ENCODE measurements at regions not wholly inside any gene's neighbourhood (a gene's known extent, or its start where the extent isn't known, plus 50 kb on each side); places are given as distances from the start of the nearest gene placed in this dataset.

GRCh38 chr11:122230385-122230755 lies 114.4 kb upstream of the BLID start:
- no peak for DNase-seq (ENCODE audit: low spot score)

DNA sequence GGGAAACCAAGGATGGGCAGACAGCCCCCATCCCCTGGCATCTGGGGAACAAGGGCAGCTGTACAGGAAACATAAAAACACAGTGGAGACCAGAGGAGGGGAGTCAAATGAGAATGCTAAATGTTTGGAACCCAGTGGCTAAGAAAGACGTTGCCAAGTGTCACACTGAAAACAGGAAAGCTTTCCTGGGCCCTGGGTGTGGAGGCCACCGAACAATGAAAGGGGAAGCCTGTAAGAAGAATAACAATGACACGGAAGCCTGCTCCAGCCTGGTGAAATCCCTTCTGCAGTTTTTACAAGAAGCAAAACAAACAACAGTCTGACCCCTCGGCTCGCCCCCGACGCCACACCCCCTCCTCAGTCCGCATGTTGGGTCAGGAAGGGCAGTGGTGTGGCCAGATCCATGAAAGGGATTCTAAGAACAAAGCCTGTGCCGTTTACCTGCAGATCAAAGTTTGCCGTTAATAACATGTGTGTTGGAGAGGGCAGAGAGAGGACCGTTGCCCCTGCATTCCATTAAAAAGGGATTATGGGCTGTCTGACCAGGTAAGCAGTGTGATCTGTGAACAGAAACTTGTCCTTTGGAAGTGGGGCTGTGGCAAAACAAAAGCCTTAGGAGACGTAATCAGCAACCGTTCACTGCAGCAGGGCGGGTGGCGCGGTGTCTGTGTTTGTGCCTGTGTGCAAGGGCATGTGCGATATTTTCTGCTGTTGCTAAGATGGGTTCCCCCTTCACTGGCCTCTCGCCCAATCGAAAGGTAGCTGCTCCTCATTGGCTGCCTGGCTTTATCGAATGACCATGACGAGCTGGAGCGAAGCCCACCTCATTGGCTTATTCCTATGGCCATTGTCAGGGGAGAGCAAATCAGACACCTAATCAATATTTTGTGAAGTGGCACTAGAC lies 113.7 kb upstream of the BLID start:
- DNase-seq (ENCODE audit: low spot score): no peak

GRCh38 chr11:122229078-122229477 lies 113.1 kb upstream of the BLID start:
- peak; percentile 14 for DNase-seq (ENCODE audit: low spot score)

DNA sequence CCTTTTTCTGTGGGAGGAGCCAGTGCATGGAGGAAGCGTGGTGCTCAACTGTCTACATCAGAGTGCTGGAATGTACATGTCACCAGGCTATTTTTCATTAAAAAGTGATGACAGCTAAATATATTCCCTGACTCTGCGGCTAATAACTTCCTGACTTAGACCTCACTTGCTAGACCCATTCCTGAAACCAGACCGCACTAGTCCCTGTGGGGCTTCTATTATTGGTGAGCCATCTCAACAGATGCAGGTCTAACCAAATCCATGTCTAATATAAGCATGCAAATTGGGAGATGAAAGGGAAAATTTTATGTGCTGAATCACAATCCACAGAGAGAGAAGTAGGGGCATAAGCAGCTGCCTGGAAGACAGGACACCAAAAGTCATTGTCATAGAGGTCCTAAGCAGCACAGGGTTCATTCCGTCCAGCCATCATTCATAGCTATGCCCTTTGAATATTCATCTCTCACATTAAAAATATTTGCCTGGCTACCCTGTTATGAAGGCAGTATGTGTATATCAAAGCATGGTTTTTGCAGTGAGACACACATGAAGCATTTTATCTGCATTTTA lies 110.9 kb upstream of the BLID start:
- DNase-seq (ENCODE audit: low spot score): no peak

- no peak for DNase-seq (ENCODE audit: low spot score)
Observed at GRCh38 chr11:122224867-122225266, 108.9 kb upstream of the BLID start.

GRCh38 chr11:122220321-122220720 lies 104.3 kb upstream of the BLID start:
- no peak for DNase-seq (ENCODE audit: low spot score)

- DNase-seq (ENCODE audit: low spot score): no peak
Observed at GRCh38 chr11:122219791-122220190, 103.8 kb upstream of the BLID start.

DNA sequence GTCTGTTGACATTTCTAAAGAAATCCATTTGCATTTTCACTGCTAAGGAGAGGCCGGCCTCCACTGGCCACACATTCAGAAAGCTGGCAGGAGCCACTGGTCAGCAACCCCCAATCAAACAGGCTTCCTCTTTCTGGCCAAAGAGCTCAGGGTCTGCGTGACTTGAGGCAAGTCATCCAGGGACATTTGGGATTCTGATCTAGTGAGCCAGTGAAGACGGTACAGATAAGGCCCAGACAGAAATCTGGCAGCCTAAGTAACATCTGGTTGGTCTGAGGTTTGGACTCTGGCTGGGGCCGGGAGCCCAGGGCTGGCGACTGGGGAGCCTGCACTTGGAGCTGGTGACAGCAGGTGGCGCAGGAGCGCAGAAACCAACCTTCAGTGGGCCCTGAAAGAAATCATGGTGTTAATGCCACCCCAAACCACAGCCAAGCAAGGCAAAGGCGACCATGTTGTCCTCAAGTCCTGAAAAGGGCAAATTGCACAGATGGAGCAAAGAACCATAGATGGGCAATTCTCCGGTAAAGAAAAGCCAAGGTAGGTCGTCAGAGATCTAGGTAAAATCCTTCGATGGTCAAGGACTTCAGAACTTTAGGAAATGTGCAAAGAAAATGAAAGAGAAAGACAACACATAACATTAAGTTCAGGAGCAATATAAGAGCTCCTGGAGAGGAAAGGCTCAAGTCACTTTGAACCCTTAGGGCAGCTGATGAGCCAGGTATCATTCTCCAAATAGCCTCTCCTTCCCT lies 99.4 kb upstream of the BLID start:
- peak; percentile 85 for DNase-seq (ENCODE audit: low spot score)

DNA sequence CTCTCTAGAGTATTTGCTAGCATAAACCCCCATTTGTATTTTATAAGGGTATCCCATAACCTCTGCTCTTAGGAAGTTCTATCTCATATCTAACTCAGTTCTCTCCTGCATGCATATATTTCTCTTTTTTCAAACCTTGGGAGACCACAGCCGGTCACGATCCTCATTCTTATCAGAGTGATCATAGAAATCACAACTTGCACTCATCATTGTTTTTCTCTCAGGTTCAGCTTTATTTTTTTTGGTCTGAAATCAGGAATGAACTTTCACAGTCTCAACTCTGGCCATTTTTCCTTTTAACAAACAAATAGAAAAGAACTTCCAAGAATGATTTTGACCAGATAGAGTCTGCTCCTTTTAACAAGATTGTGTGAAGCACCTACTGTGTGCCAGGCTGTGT lies 98.6 kb upstream of the BLID start:
- DNase-seq (ENCODE audit: low spot score): no peak

DNA sequence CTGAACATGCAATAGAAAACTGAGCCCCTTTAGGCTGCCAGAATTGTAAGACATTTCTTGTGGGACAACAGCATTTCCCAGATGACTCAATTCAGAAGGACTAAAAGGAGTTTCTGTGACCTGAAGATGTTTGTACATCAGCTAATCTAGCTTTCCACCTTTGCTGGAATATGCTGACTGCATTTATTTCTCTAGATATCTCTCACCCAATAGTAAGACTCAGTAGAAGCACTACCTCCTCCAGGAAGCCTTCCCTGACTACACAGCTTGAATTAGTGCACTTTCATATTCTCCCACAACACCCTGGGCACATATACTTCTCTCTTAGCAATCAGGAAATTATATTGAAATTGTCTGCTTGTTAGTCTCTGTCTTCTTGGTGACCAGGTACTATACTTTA lies 98.1 kb upstream of the BLID start:
- no peak for DNase-seq (ENCODE audit: low spot score)

DNA sequence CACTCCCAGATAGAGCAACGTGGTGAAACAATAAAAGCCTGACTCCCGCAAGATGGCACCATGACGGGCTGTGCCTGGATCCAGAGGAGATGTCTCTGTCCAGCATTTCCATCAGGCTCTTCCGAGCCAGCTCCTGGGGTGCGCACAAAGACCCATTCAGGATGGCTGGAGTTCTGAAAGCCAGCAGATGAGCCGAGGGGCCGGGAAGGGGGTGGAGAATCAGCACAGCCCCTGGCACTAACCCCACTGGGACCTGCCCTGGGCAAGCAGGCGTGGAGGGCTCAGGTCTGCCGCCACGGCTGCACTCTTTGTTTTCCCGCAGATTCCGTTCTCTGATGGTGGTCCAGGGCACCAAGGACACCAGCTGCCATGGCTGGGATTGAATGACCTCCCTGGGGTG lies 97.2 kb upstream of the BLID start:
- DNase-seq (ENCODE audit: low spot score): no peak

DNA sequence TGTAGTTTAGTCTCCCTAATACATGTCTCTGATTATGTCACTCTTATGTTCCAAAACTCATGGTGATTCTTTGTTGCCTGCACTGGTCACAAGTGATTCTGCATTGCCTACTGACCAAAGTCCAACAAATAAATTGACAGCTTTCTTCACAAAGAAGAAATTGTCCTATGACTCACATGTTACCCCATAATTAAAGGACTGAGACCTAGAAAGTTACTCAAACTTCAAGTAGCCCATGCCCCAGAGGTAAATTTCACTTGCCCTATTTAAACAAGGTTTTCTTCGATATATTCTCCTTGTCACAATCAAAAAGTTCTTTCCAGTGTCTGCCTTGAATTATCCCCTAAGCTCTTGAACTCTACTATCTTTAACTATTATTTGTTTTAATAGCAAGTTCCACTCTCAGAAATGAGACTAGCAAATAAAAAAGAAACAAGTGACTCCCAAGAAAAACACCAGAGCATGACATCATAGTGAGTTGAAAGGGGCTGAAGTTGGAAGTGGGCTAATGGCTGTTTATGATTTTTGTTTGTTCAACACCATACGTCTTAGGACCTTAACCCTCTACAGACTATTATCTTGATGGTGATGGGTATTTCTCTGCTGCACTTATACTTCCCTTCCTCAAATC lies 94.5 kb upstream of the BLID start:
- no peak for DNase-seq (ENCODE audit: low spot score)

DNA sequence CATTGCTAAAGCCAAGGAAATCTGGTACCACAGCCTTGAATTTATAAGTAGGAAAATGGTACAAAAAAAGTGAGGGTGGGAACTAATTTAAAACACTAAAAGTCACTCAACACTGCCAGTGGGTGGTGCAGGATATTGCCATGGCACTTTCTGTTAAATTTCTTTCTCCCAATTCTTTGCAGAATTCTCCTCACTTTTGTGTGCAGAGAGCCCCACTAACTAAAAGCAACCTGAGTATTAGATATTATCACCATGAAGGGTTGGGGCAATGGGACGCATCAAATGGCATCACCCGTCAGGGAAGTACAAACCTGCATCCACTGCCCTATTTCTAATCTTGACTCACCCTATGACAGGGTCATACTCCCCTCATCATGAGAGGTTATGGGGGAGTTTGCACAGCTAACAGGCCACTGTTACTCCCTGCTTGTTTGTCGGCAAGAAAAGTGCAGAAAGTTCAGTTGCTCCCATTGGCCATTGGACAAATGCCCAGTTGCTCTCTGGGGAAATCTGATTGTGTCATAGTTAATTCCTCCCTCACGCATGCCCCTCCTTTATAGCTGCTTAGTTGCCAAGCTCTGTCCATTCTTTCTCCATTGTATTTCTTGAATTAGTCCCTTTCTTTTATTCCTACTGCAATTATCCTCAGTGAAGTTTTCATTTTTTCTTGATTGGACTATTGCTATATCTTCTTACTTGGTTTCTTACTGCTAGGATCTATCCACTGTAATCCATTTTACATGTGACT lies 93.8 kb upstream of the BLID start:
- peak; percentile 57 for DNase-seq (ENCODE audit: low spot score)

DNA sequence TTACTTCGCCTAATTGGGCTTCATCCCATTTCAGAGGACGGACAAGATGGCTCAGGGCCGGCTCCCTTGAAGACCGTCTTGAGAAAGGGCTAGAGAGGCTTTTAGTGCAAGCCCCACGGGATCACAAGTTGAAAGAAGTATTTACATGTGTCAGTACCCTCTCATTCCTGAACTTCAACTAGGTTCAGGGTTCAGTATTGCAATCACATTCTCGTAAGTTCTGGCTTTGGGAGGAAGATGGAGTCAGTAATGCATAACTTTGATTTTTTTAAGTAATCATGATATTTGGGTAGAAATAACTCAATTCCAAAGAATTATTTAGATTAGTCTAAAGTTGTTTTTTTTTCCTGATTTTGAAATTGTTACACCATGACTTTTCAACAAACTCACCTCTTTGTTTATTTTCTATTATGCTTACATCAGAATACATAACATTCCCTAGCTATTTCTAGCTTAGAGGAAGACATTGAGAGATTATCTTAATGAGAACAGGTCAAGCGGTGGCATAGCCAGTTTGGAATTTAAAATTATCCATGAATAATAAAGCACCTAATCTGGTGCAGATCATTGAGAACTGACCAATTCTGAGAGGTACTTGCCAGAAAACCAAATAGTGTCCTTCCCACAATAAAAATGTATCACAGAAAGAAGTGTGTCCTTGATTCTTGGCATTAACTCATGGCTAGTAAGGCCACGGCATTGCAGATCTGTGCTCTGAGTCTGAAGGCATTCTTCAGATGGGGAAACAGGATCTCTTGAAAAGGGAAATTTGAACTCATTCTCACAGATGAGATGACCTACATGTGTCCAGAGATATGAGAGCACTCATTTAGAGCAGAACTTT lies 92.1 kb upstream of the BLID start:
- peak; percentile 18 for DNase-seq (ENCODE audit: low spot score)

DNA sequence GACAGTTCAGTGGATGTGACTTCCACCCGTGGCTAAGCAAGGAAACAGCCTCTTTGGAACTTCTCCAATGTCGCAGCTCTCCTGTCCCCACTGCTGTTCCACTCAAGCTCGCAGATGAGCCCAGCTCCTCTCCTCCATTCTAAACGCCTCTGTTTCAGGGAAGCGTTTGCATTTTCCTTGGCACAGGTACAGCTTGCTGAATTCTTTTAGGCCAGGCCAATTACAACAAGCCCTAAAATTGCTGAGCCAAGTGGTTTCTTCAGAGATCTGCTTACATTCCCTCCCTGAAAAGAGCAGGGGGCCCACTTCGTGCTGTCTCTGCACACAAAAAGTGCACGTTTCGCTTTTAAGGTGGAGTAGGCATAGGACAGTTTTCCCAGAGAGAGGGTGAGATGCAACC lies 91.5 kb upstream of the BLID start:
- DNase-seq (ENCODE audit: low spot score): peak; percentile 13

- no peak for DNase-seq (ENCODE audit: low spot score)
Observed at GRCh38 chr11:122205036-122205435, 89.0 kb upstream of the BLID start.

DNA sequence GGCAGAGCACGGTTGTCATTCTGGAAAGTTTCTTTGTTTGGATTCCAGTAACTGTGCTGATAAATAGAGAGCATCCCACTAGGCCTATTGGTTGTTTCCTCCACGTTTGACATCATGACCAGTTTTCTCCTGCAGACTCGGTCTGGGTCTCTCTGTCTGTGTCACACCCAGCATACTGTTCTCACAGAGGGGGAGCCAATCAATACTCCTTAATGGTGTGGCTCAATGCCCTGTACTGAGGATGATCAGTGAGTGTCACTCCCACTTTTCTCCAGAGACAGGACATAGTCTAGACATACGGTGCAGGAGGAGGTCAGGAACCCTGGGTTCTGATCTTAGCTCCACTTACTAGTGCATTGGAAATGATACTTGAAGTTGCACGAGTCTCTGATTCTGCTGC lies 88.2 kb upstream of the BLID start:
- no peak for DNase-seq (ENCODE audit: low spot score)

DNA sequence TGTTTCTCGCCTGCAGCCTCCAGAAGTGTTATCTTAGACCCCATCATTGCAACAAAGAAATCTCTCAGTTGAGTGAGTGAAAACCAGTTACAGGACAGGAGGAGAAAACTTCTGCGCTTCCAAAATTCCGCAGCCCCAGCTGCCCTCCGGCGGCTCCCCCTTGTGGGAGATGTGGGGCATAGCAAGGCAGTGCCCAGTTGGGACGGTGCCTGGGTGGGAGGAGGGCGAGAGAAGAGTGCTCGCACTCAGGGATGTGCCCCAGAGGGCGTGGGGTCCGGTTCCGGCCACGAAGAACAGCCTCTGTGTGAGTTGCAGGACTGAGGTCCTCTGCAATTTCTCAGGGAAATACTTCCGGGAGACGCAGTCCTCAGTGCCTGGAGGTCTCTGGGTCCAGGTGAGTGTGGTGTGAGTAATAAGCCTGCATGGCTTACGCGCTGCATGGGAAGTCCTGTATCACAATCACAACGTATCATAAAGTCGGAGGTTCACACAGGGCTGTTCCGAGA lies 87.0 kb upstream of the BLID start:
- peak; percentile 73 for DNase-seq (ENCODE audit: low spot score)

- peak; percentile 39 for DNase-seq (ENCODE audit: low spot score)
Observed at GRCh38 chr11:122202161-122202950, 86.3 kb upstream of the BLID start.

DNA sequence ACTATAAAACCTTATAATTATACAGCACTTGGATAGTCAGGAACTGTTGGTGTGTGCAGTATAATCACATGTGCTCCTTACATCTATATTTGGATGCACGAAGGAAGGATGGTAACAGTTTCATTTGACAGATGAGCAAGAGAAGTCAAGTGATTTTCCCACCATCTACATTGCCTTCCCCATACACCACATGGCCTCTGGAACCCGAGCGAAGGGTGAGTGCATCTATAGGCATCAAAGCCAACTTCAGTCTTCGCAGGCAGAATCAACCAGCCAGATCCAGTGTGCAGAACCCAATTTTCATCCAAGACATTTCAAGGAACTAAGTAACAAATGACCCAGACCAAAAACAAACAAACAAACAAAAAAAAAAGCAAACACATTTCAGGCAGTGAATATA lies 85.1 kb upstream of the BLID start:
- no peak for DNase-seq (ENCODE audit: low spot score)
